Stimulated activated CD8-positive, alpha-beta memory T cell treated with anti-CD3 and anti-CD28 coated beads, Interleukin-15, amount 100 ng/mL, for 4 hours (primary cell): ENCODE measurements at regions not wholly inside any gene's neighbourhood (a gene's known extent, or its start where the extent isn't known, plus 50 kb on each side); places are given as distances from the start of the nearest gene placed in this dataset.

Experiments used
- DNase-seq, 2 donors: peaks; one replicate each; pipeline ENCODE4 v3.0.0-alpha.2; 2020; ENCODE audit warnings: low read depth in 2 of 2

DNA sequence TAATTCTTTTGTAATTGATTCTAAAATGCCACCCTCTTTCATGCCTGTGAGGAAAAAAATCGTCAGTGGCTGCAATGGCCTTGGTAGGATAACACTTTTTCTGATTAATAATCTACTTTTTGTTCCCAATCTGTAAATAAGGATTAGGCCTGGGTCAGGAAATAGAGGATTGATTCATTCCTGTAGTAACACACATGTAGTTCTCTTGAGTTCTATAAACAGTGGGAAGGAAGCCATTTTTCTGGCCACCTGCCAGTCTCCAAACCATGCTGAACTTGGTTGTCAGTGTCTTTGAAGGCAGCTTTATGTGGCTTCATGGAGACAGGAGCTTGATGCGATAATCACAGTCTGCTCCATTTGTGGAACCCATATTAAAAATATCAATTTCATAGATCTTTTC, 169.3 kb upstream of the NFE2L3 start:
- no peak for DNase-seq

DNA sequence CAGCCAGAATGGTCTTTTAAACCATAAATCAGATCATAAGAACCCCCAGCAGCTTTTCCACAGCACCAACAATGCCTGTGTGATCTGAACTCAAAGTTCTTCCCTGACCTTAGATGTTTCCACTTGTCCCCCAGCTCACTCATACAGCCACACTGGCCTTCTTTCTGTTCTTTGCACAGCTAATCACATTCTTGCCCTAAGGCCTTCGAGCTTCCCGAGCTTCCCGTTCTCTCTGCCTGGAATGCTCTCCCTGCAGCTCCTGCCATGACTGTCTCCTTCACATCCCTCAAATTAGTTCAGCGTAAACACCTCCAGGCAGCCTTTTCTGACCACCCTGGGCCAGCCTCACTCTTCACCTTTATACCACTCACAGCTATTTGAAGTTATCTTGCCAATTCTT, 166.8 kb upstream of the NFE2L3 start:
- DNase-seq: no peak

GRCh38 chr7:25988640-25989039, 163.4 kb upstream of the NFE2L3 start:
- DNase-seq: no peak

DNA sequence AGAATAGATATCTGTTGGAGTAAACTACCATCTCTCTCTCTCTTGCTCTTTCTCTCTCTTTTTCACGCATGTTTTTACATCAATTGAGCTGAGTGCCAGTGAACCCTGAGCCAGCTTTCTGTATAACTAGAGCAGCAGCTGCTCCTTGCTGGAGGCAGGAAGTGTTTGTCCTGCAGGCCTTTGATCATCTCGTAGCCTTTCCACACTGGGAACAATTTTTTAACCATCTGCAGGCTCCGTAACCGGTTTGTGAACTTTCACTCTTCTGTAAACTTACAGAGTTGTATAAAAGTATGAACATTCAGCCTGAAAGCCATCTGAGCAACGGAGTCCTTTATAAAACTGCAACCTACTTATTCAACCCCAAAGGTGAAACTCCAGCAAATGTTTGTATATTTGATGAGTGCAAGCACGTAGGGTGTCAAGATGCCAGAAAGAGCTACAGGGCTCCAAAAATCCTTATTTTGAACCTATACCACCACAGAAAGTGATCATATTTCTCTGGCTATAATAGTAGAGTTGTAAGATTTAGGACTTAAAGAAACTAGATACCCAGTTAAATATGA, 162.8 kb upstream of the NFE2L3 start:
- no peak for DNase-seq

- DNase-seq: no peak
Observed at GRCh38 chr7:25994433-25994994, 157.5 kb upstream of the NFE2L3 start.

- no peak for DNase-seq
Observed at GRCh38 chr7:25995216-25995615, 156.8 kb upstream of the NFE2L3 start.

GRCh38 chr7:25996006-25996408, 156.0 kb upstream of the NFE2L3 start:
- no peak for DNase-seq

DNA sequence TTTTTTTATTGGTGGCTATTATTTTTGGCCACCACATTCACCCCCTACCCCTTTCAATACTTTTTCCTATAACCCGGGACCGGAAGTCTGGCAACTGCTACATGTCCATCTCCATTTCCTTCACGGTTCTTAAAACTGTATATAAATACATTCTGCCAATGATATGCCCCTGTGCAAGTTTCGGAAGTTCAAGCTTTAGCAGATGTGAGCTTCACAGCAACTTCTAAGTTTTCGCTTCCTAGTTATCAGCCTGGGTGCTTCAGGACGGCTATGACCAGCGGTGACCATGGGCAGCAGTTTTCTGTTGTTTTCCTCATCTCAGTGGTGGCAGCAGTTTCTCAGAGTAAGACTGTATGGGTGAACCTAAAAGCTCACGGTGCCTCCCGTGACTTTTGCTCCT, 153.5 kb upstream of the NFE2L3 start:
- no peak for DNase-seq

DNA sequence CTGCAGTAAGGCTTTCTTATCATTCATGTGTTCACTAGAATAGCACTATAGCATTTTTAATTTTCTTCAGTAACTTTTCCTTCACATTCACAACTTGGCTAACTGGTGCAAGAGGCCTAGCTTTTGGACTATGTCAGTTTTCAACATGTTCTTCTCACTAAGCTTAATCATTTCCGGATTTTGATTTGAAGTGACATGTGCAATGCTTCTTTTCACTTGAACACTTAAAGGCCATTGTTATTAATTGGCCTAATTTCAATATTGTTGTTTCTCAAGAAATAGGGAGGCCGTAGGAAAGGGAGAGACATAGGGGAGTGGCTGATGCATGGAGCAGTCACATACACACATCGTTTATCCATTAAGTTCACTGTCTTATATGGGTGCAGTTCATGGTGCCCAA, 151.2 kb upstream of the NFE2L3 start:
- no peak for DNase-seq

DNA sequence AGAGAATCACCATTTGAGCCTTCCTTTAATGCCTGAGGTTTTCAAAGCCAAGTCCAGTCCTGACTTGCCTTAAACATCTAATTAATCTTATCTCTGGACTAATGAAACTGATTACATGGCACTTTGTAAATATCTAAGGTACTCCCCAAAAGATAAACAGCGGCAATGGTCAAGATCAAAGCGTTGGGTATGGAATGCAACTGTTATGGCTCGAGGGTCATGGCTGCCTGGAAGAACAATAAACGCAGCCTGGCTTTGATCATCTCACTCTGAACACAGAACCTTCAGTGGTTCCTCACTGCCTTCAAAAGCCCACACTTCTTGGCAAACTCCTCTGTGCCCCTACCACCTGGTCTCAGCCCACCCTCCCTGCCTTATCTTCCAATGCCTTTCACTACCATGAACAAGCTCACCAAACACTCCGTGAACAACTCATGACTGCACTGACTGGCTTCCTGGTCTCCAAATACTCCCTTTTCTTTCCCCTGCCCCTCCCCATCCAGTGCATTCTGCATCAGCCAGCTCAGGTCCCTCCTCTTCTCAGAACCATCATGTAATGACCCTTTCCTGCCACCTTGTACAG, 150.2 kb upstream of the NFE2L3 start:
- no peak for DNase-seq

GRCh38 chr7:26005683-26006410, 146.2 kb upstream of the NFE2L3 start:
- DNase-seq: no peak

DNA sequence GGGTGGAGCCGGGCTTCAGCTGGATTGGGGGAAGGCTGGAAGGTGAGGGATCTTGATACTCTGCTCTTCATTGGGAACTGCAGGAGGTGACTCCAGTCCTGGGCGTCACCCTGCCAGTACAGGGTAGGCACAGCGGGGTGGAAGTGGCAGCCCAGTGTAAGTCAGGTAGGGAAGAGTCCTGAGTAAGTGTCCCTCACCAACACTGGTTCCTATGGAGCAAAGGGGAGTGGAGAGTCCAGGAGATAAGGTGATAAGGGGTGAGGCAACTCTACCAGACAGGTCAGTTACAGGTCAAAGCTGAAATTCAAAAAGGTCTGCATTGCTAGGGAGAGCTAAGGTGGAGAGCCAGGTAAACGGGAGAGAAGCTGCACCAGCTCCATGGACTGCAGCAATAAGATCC, 145.6 kb upstream of the NFE2L3 start:
- DNase-seq: no peak

GRCh38 chr7:26007510-26007909, 144.5 kb upstream of the NFE2L3 start:
- no peak for DNase-seq

DNA sequence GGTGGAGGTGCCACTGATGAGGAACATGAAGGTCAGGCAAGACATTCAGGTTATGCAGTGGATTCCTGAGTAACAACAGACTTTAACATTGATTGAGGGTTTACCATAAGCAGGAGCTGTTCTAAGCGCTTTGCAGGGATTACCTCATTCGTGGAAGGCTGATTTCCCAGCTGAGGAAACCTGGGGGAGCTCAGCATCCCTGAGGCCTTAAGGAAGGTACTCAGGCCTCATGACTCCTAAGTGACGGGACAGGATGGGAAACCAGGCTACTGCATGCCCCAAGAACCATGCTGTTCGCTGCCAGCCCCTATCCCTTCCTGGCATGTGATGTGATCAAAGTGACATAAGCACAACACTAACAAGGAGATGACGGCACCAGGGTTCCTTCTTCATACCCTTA, 143.6 kb upstream of the NFE2L3 start:
- no peak for DNase-seq

DNA sequence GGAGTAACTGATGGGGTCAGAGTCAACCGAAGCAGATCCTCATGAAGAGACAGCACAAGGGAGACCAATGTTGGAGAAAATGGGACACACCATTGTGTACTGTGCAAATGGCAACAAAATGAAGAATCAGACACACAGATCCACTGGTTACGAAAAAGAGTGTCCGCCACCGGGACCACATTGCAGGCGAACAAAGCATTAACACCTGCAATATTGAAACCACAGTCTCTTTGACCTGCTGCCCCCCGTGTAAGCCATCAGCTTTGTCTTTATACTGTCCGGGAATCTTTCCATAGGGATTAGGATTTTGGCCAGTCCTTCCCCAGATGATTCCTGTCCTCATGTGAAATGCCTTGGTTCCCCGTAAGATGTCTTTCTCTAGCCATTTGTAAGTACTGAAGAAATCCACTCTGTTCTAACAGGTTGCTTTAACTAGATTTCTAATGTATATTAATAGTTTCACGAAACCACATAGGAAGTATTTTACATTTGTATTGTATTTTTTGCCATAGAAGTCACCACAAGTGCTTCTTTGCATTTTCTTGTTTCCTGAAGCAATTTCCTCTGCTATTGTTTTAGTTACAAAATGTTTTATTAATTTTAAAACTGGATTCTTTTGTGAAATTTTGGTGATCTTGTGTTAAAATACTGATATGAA, 140.8 kb upstream of the NFE2L3 start:
- no peak for DNase-seq

- DNase-seq: no peak
Observed at GRCh38 chr7:26013551-26014083, 138.4 kb upstream of the NFE2L3 start.

- DNase-seq: no peak
Observed at GRCh38 chr7:26022982-26023381, 129.0 kb upstream of the NFE2L3 start.

DNA sequence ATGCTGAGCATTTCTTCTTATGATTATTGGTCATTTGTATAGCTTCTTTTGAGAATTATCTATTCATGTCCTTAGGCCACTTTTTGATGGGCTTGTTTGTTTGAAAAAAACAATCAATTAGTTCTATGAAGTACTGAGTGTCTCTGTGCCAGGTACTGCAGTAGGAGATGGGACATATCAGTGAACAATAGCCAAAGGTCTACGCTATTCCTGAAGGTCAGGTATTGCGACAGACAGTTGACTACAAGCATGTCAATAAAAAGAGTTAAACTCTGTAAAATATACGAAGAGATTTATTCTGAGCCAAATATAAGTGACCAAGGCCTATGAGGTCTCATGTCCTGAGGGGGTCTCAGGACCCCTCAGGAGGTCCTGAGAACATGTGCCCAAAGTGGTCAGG, 122.1 kb upstream of the NFE2L3 start:
- no peak for DNase-seq

DNA sequence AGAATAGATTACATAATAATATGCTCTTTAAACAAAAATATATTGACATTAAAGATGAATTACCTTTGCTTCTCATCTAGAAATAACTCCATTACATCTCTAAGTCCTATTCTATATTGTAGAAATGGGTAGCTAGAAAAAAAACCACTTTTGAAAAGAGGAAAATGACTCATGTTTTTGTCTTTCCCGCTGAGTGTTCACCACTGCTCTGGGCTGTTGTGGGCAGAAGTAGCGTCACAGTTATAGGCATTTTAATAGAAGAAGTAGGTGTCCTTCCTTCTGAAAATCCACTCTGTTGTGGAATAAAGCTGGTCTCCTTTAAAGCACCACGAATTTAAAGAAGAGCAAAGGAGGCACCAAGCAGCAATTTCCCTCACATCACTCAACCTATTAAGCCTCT, 117.6 kb upstream of the NFE2L3 start:
- no peak for DNase-seq

GRCh38 chr7:26035552-26035951, 116.4 kb upstream of the NFE2L3 start:
- no peak for DNase-seq

DNA sequence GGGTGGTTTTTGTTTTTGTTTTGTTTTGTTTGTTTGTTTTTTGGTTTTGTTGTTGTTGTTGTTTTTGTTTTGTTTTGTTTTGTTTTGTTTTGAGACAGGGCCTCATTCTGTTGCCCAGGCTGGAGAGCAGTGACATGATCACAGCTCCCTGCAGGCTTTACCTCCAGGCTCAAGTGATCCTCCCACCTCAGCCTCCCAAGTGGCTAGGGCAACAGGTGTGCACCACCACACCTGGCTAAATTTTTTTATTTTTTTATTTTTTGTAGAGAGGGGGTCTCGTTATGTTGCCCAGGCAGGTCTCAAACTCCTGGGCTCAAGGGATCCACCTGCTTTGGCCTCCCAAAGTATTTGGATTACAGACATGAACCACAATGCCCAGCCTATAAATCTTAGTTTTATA, 115.9 kb upstream of the NFE2L3 start:
- no peak for DNase-seq

- no peak for DNase-seq
Observed at GRCh38 chr7:26038201-26038990, 113.6 kb upstream of the NFE2L3 start.
